Endothelial cell of umbilical vein (primary cell): ENCODE measurements at regions not wholly inside any gene's neighbourhood (a gene's known extent, or its start where the extent isn't known, plus 50 kb on each side); places are given as distances from the start of the nearest gene placed in this dataset.

Experiments
- BruUV-seq: library from RNA; stranded (reverse); fragments of 400-500 nt; replicated peaks from 2 replicates; lab custom pipeline; 2021; lab: Mats Ljungman, UMichigan
- CTCF ChIA-PET: fragments of 300-600, 350-600 bp; sonication (Branson Sonifier 250); formaldehyde crosslinking; loops from one replicate; lab custom pipeline; 2021; ENCODE audit warnings: antibody characterized with exemption, inconsistent platforms; lab: Charles Lee
- POLR2A ChIA-PET: fragments of 300-600, 350-600 bp; sonication (Branson Sonifier 250); formaldehyde crosslinking; loops from one replicate; lab custom pipeline; 2021; ENCODE audit warnings: antibody characterized with exemption, inconsistent platforms; lab: Charles Lee
- DNase-seq: peaks from one replicate; pipeline ENCODE4 v3.0.0-alpha.2; 2011; ENCODE audit warnings: low read depth, low spot score
- FAIRE-seq: peaks from 2 replicates; lab custom pipeline; 2011; peaks lifted over from hg19 to GRCh38; lab: Jason Lieb, UNC
- H2AFZ ChIP-seq: 2 replicates; pipeline ENCODE4 v1.6.0; 2012; ENCODE audit warnings: low read depth, low read length, control low read depth, inconsistent platforms
- H3K27ac ChIP-seq: 2 replicates; pipeline ENCODE4 v1.5.1; 2011; ENCODE audit warnings: low read depth, mild to moderate bottlenecking, control low read depth, low read length, moderate library complexity; ENCODE audit not compliant: insufficient read depth
- H3K27me3 ChIP-seq, 2 experiments: 2 replicates each; pipeline versions ENCODE4 v1.6.0 to v1.6.1; 2011; ENCODE audit warnings: low read length in 2 of 2, mixed read lengths in 1 of 2; ENCODE audit not compliant: control insufficient read depth in 2 of 2, insufficient read depth in 2 of 2
- H3K36me3 ChIP-seq, 2 experiments: 2 replicates in 1 of 2; 3 replicates in 1 of 2; pipeline ENCODE4 v1.5.1; 2011; ENCODE audit warnings: low read length in 2 of 2, mild to moderate bottlenecking in 1 of 2, moderate library complexity in 1 of 2; ENCODE audit not compliant: control insufficient read depth in 2 of 2, insufficient read depth in 2 of 2; ENCODE audit errors: extremely low read depth in 1 of 2
- H3K4me1 ChIP-seq: 3 replicates; pipeline ENCODE4 v1.5.1; 2011; ENCODE audit warnings: mild to moderate bottlenecking, low read length; ENCODE audit not compliant: control insufficient read depth, insufficient read depth; ENCODE audit errors: extremely low read depth
- H3K4me2 ChIP-seq: 2 replicates; pipeline ENCODE4 v1.6.1; 2011; ENCODE audit warnings: low read length, control low read depth, mixed read lengths; ENCODE audit not compliant: insufficient read depth
- H3K4me3 ChIP-seq, 3 experiments: fragments of 200-600 bp in 1 of 3; sonication (generic), shearing (Covaris generic) in 1 of 3; replicated peaks in 1 of 3; 2 replicates each; pipeline ENCODE4 v1.5.1; 2011 to 2016; ENCODE audit warnings: control low read depth in 3 of 3, low read length in 3 of 3, mild to moderate bottlenecking in 2 of 3, inconsistent platforms in 1 of 3, low read depth in 1 of 3, moderate library complexity in 1 of 3; ENCODE audit not compliant: insufficient read depth in 1 of 3
- H3K79me2 ChIP-seq: 2 replicates; pipeline ENCODE4 v1.6.0; 2012; ENCODE audit warnings: low read length, inconsistent platforms; ENCODE audit not compliant: control insufficient read depth, insufficient read depth
- H3K9ac ChIP-seq: replicated peaks from 2 replicates; pipeline ENCODE3; 2011; ENCODE audit warnings: low read length, control low read depth; ENCODE audit not compliant: insufficient read depth; ENCODE audit errors: extremely low read depth
- H3K9me1 ChIP-seq: replicated peaks from 3 replicates; pipeline ENCODE4 v1.6.0; 2011; ENCODE audit warnings: mild to moderate bottlenecking, low read length; ENCODE audit not compliant: control insufficient read depth, insufficient read depth; ENCODE audit errors: extremely low read depth
- H3K9me3 ChIP-seq: replicated peaks from 2 replicates; pipeline ENCODE4 v1.5.1; 2012; ENCODE audit warnings: low read length, inconsistent platforms; ENCODE audit not compliant: control insufficient read depth, insufficient read depth
- H4K20me1 ChIP-seq: replicated peaks from 2 replicates; pipeline ENCODE3; 2011; ENCODE audit warnings: mild to moderate bottlenecking, low read length; ENCODE audit not compliant: control insufficient read depth, insufficient read depth; ENCODE audit errors: extremely low read depth
- EZH2 ChIP-seq: IDR thresholded peaks from 2 replicates; pipeline ENCODE4 v1.6.1; 2012; ENCODE audit warnings: borderline replicate concordance, low read depth, mild to moderate bottlenecking, moderate library complexity, low read length, inconsistent platforms; ENCODE audit not compliant: severe bottlenecking
- FOS ChIP-seq: IDR thresholded peaks from 2 replicates; pipeline ENCODE4 v1.6.1; 2011; ENCODE audit warnings: mild to moderate bottlenecking, low read length, moderate library complexity, borderline replicate concordance; ENCODE audit not compliant: insufficient read depth
- GATA2 ChIP-seq: IDR thresholded peaks from 2 replicates; pipeline ENCODE4 v1.7.0; 2011; ENCODE audit warnings: low read depth, mild to moderate bottlenecking, moderate library complexity, mixed read lengths, low read length; ENCODE audit not compliant: insufficient read length, insufficient read depth
- JUN ChIP-seq: IDR thresholded peaks from 2 replicates; pipeline ENCODE4 v1.6.1; 2011; ENCODE audit warnings: borderline replicate concordance, low read depth; ENCODE audit not compliant: insufficient read length, insufficient read depth
- MAX ChIP-seq: IDR thresholded peaks from 2 replicates; pipeline ENCODE4 v1.6.1; 2011; ENCODE audit not compliant: insufficient read depth, insufficient read length
- MYC ChIP-seq: IDR thresholded peaks from one replicate; pipeline ENCODE4 v1.6.1; 2011; ENCODE audit warnings: mild to moderate bottlenecking, low read depth, low read length
- POLR2A ChIP-seq: IDR thresholded peaks from 2 replicates; pipeline ENCODE4 v1.6.1; 2012; ENCODE audit warnings: low read depth, mild to moderate bottlenecking, control low read depth, low read length
- POLR2AphosphoS5 ChIP-seq: IDR thresholded peaks from 2 replicates; pipeline ENCODE4 v1.6.1; 2012; ENCODE audit warnings: low read depth, mild to moderate bottlenecking, control low read depth, low read length, moderate library complexity; ENCODE audit not compliant: insufficient read depth
- dilution Hi-C: fragments of 300-500 bp; cut with MboI; formaldehyde crosslinking; loops from one replicate; pipeline ENCODE4 v1.15.0; 2019; ENCODE audit warnings: low sequenced_read_pairs; ENCODE audit not compliant: extremely low pct_ligation_motif_present
- intact Hi-C: fragments of 100-400 bp; cut with micrococcal nuclease; formaldehyde crosslinking; loops from one replicate; pipeline ENCODE4 v1.10.0; 2022
- TF ChIP-seq, protein P1 (sequence below), 2 donors: IDR thresholded peaks; 1 replicate in 1 of 2; 2 replicates in 1 of 2; pipeline ENCODE4 v1.5.1; 2011; ENCODE audit warnings: low read length in 2 of 2, mild to moderate bottlenecking in 2 of 2, moderate library complexity in 2 of 2, control low read depth in 1 of 2, inconsistent platforms in 1 of 2, low read depth in 1 of 2; ENCODE audit not compliant: insufficient read depth in 1 of 2; ENCODE audit errors: extremely low read depth in 1 of 2

DNA sequence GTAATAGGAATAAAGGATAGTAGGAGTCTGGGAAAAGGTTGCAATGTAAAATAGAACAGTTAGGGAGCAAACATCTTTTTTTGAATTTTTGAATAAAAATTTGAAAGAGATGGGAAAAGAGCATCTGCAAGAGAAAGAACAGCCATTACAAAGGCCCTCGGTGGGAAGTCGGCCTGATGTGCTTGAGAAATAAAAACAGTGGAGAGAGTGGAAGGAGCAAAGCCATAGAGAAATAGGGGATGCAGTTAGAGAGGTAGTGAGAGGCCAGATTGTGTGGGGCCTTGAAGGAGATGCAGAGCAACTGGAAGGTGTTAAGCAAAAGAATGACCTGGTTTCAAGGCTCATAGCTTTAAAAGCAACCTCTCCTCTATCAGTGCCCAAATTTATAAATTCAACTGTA lies 409.8 kb downstream of the RERGL start:
- TF ChIP-seq GATA2 (no peak), MYC (no peak), POLR2A (no peak), MAX (no peak), FOS (no peak), EZH2 (no peak), POLR2AphosphoS5 (no peak), JUN (no peak)
- intact Hi-C loops, result no loop called here
- Histone ChIP-seq H3K4me1 (no peaks in the 10 kb centered on the region), H3K27me3 (no peaks in the 10 kb centered on the region), H3K27ac (no peak overlapping the region), H3K4me2 (no peak overlapping the region), H3K79me2 (no peaks in the 10 kb centered on the region), H3K9me3 (peaks cover 2% of the 10 kb centered on the region), H2AFZ (no peak overlapping the region), H3K9me1 (no peaks in the 10 kb centered on the region), H4K20me1 (no peaks in the 10 kb centered on the region), H3K4me3 (no peak overlapping the region), H3K36me3 (no peaks in the 10 kb centered on the region), H3K9ac (no peak overlapping the region)
- POLR2A ChIA-PET, result no interaction called here
- DNase-seq, result no peak
- BruUV-seq, result no TSS peak
- CTCF ChIA-PET, result no interaction called here
- dilution Hi-C loops, result no loop called here
- FAIRE-seq, result no peak

GRCh38 chr12:17666641-17667324 lies 423.2 kb downstream of the RERGL start:
- POLR2A ChIA-PET, result no interaction called here
- Histone ChIP-seq H4K20me1 (no peaks in the 10 kb centered on the region), H3K4me2 (no peak overlapping the region), H3K36me3 (no peaks in the 10 kb centered on the region), H3K27me3 (no peaks in the 10 kb centered on the region), H3K79me2 (no peaks in the 10 kb centered on the region), H3K9ac (no peak overlapping the region), H2AFZ (no peak overlapping the region), H3K9me3 (peaks cover 3% of the 10 kb centered on the region), H3K27ac (no peak overlapping the region), H3K4me3 (no peak overlapping the region), H3K9me1 (no peaks in the 10 kb centered on the region), H3K4me1 (no peaks in the 10 kb centered on the region)
- DNase-seq (no peak), FAIRE-seq (no peak)
- intact Hi-C loops (no loop called here), dilution Hi-C loops (no loop called here)
- BruUV-seq, result no TSS peak
- TF ChIP-seq GATA2 (no peak), EZH2 (no peak), JUN (no peak), POLR2AphosphoS5 (no peak), MYC (no peak)
- TF ChIP-seq, protein P1, sequence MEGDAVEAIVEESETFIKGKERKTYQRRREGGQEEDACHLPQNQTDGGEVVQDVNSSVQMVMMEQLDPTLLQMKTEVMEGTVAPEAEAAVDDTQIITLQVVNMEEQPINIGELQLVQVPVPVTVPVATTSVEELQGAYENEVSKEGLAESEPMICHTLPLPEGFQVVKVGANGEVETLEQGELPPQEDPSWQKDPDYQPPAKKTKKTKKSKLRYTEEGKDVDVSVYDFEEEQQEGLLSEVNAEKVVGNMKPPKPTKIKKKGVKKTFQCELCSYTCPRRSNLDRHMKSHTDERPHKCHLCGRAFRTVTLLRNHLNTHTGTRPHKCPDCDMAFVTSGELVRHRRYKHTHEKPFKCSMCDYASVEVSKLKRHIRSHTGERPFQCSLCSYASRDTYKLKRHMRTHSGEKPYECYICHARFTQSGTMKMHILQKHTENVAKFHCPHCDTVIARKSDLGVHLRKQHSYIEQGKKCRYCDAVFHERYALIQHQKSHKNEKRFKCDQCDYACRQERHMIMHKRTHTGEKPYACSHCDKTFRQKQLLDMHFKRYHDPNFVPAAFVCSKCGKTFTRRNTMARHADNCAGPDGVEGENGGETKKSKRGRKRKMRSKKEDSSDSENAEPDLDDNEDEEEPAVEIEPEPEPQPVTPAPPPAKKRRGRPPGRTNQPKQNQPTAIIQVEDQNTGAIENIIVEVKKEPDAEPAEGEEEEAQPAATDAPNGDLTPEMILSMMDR (IDR thresholded peaks at IDR 0.05; ENCODE audit: extremely low read depth in 1 of 2, insufficient read depth in 1 of 2, low read depth in 1 of 2, low read length in 2 of 2), result no peak
- CTCF ChIA-PET, result interaction anchor here (1.6 kb wide), 1 partner anchor 25 kb away, joined by 4 read pairs; no protein-coding TSS in a partner anchor
